Tibial nerve (tissue), 4 donors: ENCODE measurements at regions not wholly inside any gene's neighbourhood (a gene's known extent, or its start where the extent isn't known, plus 50 kb on each side); places are given as distances from the start of the nearest gene placed in this dataset.

Experiments used
- CTCF ChIP-seq, 5 experiments: fragments of 200-600 bp in 3 of 5; fragments of 450-650 bp in 2 of 5; sonication (generic) in 3 of 5; IDR thresholded peaks; one replicate each; pipeline ENCODE4 v1.5.1; 2016 to 2019; ENCODE audit warnings: antibody characterized with exemption in 5 of 5, mild to moderate bottlenecking in 3 of 5, moderate library complexity in 2 of 5
- EP300 ChIP-seq, 2 donors: sonication (generic); formaldehyde crosslinking; IDR thresholded peaks; one replicate each; pipeline ENCODE4 v1.6.1; 2017; ENCODE audit warnings: antibody characterized with exemption in 2 of 2, mild to moderate bottlenecking in 1 of 2
- POLR2A ChIP-seq, 2 donors: fragments of 450-650 bp; IDR thresholded peaks; one replicate each; pipeline ENCODE4 v1.6.1; 2017; ENCODE audit warnings: antibody characterized with exemption in 2 of 2, mild to moderate bottlenecking in 2 of 2, moderate library complexity in 2 of 2

GRCh38 chr11:13221722-13222121 is 55.9 kb upstream of the BMAL1 start:
- no peak for TF ChIP-seq CTCF (IDR thresholded peaks at IDR 0.05)
- no peak for TF ChIP-seq EP300 (IDR thresholded peaks at IDR 0.05)
- TF ChIP-seq POLR2A (IDR thresholded peaks at IDR 0.05): no peak
